Activated CD8-positive, alpha-beta memory T cell treated with anti-CD3 and anti-CD28 coated beads, Interleukin-2, amount 50 U/mL, for 48 hours (primary cell): ENCODE measurements at regions not wholly inside any gene's neighbourhood (a gene's known extent, or its start where the extent isn't known, plus 50 kb on each side); places are given as distances from the start of the nearest gene placed in this dataset.
"Not testable (repeated sequence)": the region's sequence is repeated elsewhere in the genome, so short reads cannot be mapped to it uniquely, and the experiment has no call there.

Experiments used
- DNase-seq: peaks from one replicate; pipeline ENCODE4 v3.0.0-alpha.2; 2020

- no peak for DNase-seq
These were observed 102.1 kb downstream of the SHCBP1 start for GRCh38 chr16:46519063-46519462.

- no peak for DNase-seq
These were observed 124.5 kb downstream of the SHCBP1 start for GRCh38 chr16:46496701-46497100.

DNA sequence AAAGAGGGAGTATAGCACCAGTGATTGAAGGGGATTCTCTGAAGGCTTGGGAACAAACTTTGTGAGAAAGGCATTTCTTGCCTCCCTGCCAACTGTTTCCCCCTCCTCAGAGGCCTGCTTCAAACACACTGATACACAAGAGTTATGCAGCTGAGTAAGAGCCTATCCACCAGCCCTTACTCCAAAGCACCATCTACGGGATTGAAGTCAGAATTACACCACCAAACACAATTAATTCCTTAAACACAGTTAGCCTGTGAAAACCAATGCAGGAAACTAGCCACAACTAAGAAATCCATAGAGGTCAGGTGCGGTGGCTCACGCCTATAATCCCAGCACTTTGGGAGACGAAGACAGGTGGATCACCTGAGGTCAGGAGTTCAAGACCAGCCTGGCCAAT, 138.3 kb downstream of the SHCBP1 start:
- no peak for DNase-seq

GRCh38 chr16:46466239-46466638, 154.9 kb downstream of the SHCBP1 start:
- no peak for DNase-seq

DNA sequence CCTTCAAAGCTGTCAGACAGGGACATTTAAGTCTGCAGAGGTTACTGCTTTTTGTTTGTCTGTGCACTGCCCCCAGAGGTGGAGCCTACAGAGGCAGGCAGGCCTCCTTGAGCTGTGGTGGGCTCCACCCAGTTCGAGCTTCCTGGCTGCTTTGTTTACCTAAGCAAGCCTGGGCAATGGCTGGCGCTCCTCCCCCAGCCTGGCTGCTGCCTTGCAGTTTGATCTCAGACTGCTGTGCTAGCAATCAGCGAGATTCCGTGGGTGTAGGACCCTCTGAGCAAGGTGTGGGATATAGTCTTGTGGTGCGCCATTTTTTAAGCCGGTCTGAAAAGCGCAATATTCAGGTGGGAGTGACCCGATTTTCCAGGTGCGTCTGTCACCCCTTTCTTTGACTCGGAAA, 166.4 kb downstream of the SHCBP1 start:
- not testable (repeated sequence) for DNase-seq

- no peak for DNase-seq
These were observed 192.8 kb downstream of the SHCBP1 start for GRCh38 chr16:46428108-46429061.

GRCh38 chr16:46427340-46428107, 193.7 kb downstream of the SHCBP1 start:
- no peak for DNase-seq

DNA sequence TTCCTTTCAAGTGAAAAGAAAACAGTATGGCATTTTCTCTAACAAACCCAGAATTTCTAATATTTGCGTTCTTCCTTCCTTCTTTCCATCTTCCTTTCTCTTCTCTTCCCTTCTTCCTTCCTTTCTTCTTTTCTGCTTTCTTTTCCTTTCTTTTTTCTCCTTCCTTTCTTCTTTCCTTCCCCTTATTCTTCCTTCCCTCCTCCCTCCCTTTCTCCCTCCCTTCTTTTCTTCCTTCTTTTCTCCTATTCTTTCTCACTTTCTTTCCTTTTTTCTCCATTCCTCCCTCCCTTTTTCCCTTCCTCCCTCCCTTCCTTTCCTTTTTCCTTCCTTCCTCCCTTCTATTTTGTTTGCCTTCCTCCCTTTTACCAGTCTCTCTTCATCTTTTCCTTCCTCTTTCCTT, 194.8 kb downstream of the SHCBP1 start:
- DNase-seq, result no peak

GRCh38 chr16:46404028-46404427, 217.2 kb downstream of the SHCBP1 start:
- DNase-seq, result no peak

DNA sequence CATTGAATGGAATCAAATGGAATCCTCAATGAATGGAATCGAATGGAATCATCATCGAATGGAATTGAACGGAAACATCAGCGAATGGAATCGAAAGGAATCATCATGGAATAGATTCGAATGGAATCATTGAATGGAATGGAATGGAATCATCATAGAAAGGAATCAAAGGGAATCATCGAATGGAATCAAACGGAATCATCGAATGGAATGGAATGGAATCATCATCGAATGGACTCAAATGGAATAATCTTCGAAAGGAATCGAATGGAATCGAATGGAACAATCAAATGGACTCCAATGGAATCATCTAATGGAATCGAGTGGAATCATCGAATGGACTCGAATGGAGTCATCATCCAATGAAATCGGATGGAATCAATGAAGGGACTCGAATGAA, 222.6 kb downstream of the SHCBP1 start:
- not testable (repeated sequence) for DNase-seq

DNA sequence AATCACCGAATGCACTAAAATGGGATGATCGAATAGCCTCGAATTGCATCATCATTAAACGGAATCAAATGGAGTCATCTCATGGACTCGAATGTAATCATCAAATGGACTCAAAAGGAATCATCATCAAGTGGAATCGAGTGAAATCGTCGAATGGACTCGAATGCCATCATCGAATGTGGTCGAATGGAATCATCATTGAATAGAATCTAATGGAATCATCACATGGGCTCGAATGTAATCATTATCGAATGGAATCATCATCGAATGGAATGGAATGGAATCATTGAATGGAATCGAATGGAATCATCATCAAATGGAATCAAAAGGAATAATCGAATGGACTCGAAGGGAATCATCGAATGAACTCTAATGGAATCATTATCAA, 224.3 kb downstream of the SHCBP1 start:
- not testable (repeated sequence) for DNase-seq

DNA sequence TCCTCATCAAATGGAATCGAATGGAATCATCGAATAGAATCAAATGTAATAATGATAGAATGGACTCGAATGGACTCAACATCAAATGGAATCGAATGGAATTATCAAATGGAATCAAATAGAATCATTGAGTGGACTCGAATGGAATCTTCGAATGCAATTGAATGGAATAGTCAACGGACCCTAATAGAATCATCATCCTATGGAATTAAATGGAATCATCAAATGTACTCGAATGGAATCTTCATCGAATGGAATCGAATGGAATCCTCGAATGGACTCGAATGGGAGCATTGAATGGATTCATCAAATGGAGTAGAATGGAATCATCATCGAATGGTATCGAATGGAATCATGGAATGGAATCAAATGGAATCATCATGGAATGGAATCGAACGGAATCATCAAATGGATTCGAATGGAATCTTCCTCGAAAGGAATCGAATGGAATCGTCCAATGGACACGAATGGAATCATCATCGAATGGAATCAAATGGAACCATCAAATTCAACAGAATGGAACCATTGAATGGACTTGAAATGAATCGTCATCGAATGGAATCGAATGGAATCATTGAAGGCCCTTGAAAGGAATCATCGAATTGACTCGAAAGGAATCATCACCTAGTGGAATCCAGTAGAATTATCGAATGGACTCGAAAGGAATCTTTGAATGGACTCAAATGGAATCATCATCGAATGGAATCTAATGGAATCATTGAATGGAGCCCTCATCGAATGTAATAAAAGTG, 224.9 kb downstream of the SHCBP1 start:
- not testable (repeated sequence) for DNase-seq

DNA sequence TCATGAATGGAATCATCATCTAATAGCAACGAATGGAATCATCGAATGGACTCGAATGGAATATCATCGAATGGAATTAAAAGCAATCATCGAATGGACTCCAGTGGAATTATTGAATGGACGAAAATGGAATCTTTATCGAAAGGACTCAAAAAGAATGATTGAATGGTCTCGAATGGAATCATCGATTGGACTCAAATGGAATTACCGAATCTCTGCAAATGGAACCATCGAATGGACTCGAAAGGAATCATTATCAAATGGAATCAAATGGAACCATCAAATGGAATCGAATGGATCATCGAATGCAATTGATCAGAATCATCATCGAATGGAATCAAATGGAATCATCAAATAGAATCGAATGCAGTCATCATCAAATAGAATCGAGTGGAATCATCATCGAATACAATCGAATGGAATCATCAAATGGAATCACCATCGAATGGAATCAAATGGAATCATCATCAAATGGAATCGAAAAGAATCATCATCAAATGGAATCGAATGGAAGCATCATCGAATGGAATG, 225.7 kb downstream of the SHCBP1 start:
- DNase-seq, result not testable (repeated sequence)

GRCh38 chr16:46394963-46395362, 226.2 kb downstream of the SHCBP1 start:
- DNase-seq, result not testable (repeated sequence)

GRCh38 chr16:46394149-46394548, 227.0 kb downstream of the SHCBP1 start:
- not testable (repeated sequence) for DNase-seq

- DNase-seq, result not testable (repeated sequence)
These were observed 228.1 kb downstream of the SHCBP1 start for GRCh38 chr16:46392930-46393722.

DNA sequence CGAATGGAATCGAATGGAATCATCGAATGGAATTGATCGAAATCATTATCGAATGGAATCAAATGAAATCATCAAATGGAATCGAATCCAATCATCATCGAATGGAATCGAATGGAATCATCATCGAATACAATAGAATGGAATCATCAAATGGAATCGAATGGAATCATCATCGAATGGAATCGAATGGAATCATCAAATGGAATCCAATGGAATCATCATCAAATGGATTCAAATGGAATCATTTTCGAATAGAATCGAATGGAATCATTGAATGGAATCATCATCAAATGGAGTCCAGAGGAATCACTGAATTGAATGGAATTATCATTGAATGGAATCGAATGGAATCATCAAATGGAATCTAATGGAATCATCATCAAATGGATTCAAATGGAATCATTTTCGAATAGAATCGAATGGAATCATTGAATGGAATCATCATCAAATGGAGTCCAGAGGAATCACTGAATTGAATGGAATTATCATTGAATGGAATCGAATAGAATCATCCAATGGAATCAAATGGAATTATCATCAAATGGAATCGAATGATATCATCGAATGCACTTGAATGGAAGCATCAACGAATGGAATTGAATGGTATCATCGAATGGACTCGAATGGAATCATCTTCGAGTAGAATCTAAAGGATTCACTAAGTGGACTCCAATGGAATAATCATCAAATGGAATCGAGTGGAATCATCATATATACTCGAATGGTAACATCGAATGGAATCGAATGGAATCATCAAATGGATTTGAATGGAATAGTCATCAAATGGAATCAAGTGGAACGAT, 230.3 kb downstream of the SHCBP1 start:
- not testable (repeated sequence) for DNase-seq

DNA sequence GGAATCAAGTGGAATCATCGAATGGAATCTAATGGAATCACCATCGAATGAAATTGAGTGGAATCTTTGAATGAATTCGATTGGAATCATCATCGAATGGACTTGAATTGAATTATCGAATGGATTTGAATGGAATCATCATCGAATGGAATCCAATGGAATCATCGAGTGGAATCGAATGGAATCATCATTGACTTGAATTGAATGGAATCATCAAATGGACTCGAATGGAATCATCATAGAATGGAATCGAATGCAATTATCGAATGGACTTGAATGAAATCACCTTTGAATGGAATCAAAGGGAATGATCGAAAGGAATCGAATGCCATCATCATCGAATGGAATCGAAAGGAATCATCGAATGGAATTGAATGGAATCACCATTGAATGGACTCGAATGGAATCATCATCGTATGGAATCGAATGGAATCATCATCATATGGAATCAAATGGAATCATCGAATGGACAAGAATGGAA, 231.6 kb downstream of the SHCBP1 start:
- peak; percentile 86 for DNase-seq

- not testable (repeated sequence) for DNase-seq
These were observed 232.2 kb downstream of the SHCBP1 start for GRCh38 chr16:46388939-46389491.

- DNase-seq, result not testable (repeated sequence)
These were observed 232.8 kb downstream of the SHCBP1 start for GRCh38 chr16:46388354-46388753.

DNA sequence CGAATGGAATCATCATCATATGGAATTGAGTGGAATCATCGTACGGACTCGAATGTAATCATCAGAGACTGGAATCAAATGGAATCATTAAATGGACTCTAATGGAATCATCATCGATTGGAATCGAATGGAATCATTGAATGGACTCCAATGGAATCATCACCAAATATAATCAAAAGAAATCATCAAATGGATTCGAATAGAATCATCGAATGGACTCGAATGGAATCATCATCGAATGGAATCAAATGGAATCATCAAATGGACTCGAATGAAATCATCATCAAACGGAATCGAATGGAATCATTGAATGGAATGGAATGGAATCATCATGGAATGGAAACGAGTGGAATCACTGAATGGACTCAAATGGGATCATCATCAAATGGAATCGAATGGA, 233.5 kb downstream of the SHCBP1 start:
- peak; percentile 79 for DNase-seq
